ENCODE measurements at regions not wholly inside any gene's neighbourhood (a gene's known extent, or its start where the extent isn't known, plus 50 kb on each side); places are given as distances from the start of the nearest gene placed in this dataset.

GRCh38 chr22:35173655-35174054 is 83.6 kb upstream of the HMGXB4 start:
- Histone ChIP-seq H3K27ac (ENCODE audit: low read depth in 1 of 2, low read length in 2 of 2) (no peak overlapping the region), H3K4me3 (replicated peaks in 1 of 3; ENCODE audit: low read depth in 2 of 3, low read length in 3 of 3) (no peak overlapping the region), H3K4me2 (replicated peaks; ENCODE audit: extremely low read depth, low read length, poor library complexity, severe bottlenecking) (no peak overlapping the region), H3K27me3 (ENCODE audit: control insufficient read depth in 2 of 2, insufficient read depth in 2 of 2, low read length in 2 of 2) (no peaks in the 10 kb centered on the region), H3K4me1 (ENCODE audit: control insufficient read depth in 1 of 2, insufficient read depth in 2 of 2, low read length in 2 of 2) (no peaks in the 10 kb centered on the region), H3K9me3 (replicated peaks in 1 of 2; ENCODE audit: control insufficient read depth in 1 of 2, insufficient read depth in 1 of 2, low read length in 2 of 2) (no peaks in the 10 kb centered on the region), H3K79me2 (ENCODE audit: insufficient read depth, low read length) (no peaks in the 10 kb centered on the region), H2AFZ (ENCODE audit: insufficient read depth, low read depth, low read length, poor library complexity, severe bottlenecking) (no peak overlapping the region), H4K20me1 (ENCODE audit: insufficient read depth, low read length) (no peaks in the 10 kb centered on the region), H3K9ac (ENCODE audit: insufficient read depth, low read length, poor library complexity, severe bottlenecking) (no peak overlapping the region), H3K36me3 (replicated peaks in 1 of 2; ENCODE audit: control insufficient read depth in 1 of 2, insufficient read depth in 2 of 2, low read length in 2 of 2) (no peaks in the 10 kb centered on the region)
- WGBS (ENCODE audit: insufficient coverage) = no CpG with 5 or more reads among the region's 2 CpGs
- TF ChIP-seq CTCF (IDR thresholded peaks at IDR 0.05) = no peak
- Mint-ChIP-seq H3K4me1 (no peaks in the 10 kb centered on the region), H3K36me3 (no peaks in the 10 kb centered on the region), H3K27ac (no peak overlapping the region), H3K27me3 (ENCODE audit: low read depth in 3 of 3) (peaks cover 3 to 8% (median 7%) of the 10 kb centered on the region in 3 donors), H3K9me3 (peaks cover 0 to 4% (median 0%) of the 10 kb centered on the region in 7 donors), H3K4me3 (no peak overlapping the region)
- no peak for DNase-seq
- intact Hi-C loops (cut with micrococcal nuclease) = no loop called here

GRCh38 chr22:35174401-35175038 is 82.8 kb upstream of the HMGXB4 start:
- 17% methylated on average over 2 of the region's 5 CpGs for whole genome bisulfite sequencing (ENCODE audit: insufficient coverage)
- no peaks in the 10 kb centered on the region for H3K36me3 Mint-ChIP-seq
- DNase-seq = no peak
- H3K9me3 Mint-ChIP-seq = peaks cover 0 to 7% (median 2%) of the 10 kb centered on the region in 7 donors
- no peak overlapping the region for H3K4me3 Mint-ChIP-seq
- peaks cover 3 to 8% (median 7%) of the 10 kb centered on the region in 3 donors for H3K27me3 Mint-ChIP-seq (ENCODE audit: low read depth in 3 of 3)
- TF ChIP-seq CTCF (IDR thresholded peaks at IDR 0.05) = no peak
- Histone ChIP-seq H3K4me3 (replicated peaks in 1 of 3; ENCODE audit: low read depth in 2 of 3, low read length in 3 of 3) (no peak overlapping the region), H3K79me2 (ENCODE audit: insufficient read depth, low read length) (no peaks in the 10 kb centered on the region), H2AFZ (ENCODE audit: insufficient read depth, low read depth, low read length, poor library complexity, severe bottlenecking) (no peak overlapping the region), H3K36me3 (replicated peaks in 1 of 2; ENCODE audit: control insufficient read depth in 1 of 2, insufficient read depth in 2 of 2, low read length in 2 of 2) (no peaks in the 10 kb centered on the region), H3K9me3 (replicated peaks in 1 of 2; ENCODE audit: control insufficient read depth in 1 of 2, insufficient read depth in 1 of 2, low read length in 2 of 2) (no peaks in the 10 kb centered on the region), H3K9ac (ENCODE audit: insufficient read depth, low read length, poor library complexity, severe bottlenecking) (no peak overlapping the region), H3K4me1 (ENCODE audit: control insufficient read depth in 1 of 2, insufficient read depth in 2 of 2, low read length in 2 of 2) (no peaks in the 10 kb centered on the region), H3K27ac (ENCODE audit: low read depth in 1 of 2, low read length in 2 of 2) (no peak overlapping the region), H3K4me2 (replicated peaks; ENCODE audit: extremely low read depth, low read length, poor library complexity, severe bottlenecking) (no peak overlapping the region), H3K27me3 (ENCODE audit: control insufficient read depth in 2 of 2, insufficient read depth in 2 of 2, low read length in 2 of 2) (no peaks in the 10 kb centered on the region), H4K20me1 (ENCODE audit: insufficient read depth, low read length) (no peaks in the 10 kb centered on the region)
- H3K27ac Mint-ChIP-seq = no peak overlapping the region
- intact Hi-C loops (cut with micrococcal nuclease) = no loop called here
- no peaks in the 10 kb centered on the region for H3K4me1 Mint-ChIP-seq
